HEK293 (cell line): ENCODE measurements at regions not wholly inside any gene's neighbourhood (a gene's known extent, or its start where the extent isn't known, plus 50 kb on each side); places are given as distances from the start of the nearest gene placed in this dataset.

Experiments used
- CTCF ChIA-PET: fragments of 350-600 bp; formaldehyde crosslinking; extraction: SDS; loops from one replicate; lab custom pipeline; 2021; ENCODE audit warnings: antibody characterized with exemption; lab: Yijun Ruan, JAX
- POLR2A ChIA-PET: fragments of 300-600 bp; formaldehyde crosslinking; extraction: SDS; loops from one replicate; lab custom pipeline; 2020; ENCODE audit warnings: antibody characterized with exemption, inconsistent platforms; lab: Yijun Ruan, JAX
- H3K27ac ChIP-seq: fragments of 200-500 bp; sonication (Bioruptor generic); 2 replicates; pipeline ENCODE4 v1.5.1; 2014; ENCODE audit warnings: low read depth, low read length, control low read depth, inconsistent platforms; ENCODE audit errors: extremely low read depth
- H3K36me3 ChIP-seq, 2 experiments: fragments of 200-500 bp in 1 of 2; sonication (Bioruptor generic) in 1 of 2; 1 replicate in 1 of 2; 2 replicates in 1 of 2; pipeline ENCODE4 v1.5.1; 2014 to 2017; ENCODE audit warnings: inconsistent platforms in 2 of 2, low read length in 2 of 2; ENCODE audit not compliant: control insufficient read depth in 2 of 2, insufficient read depth in 1 of 2
- H3K4me1 ChIP-seq: fragments of 200-500 bp; sonication (Bioruptor generic); 2 replicates; pipeline ENCODE4 v1.5.1; 2014; ENCODE audit warnings: mild to moderate bottlenecking, low read length, inconsistent platforms; ENCODE audit not compliant: control insufficient read depth, insufficient read depth
- H3K4me3 ChIP-seq: 2 replicates; pipeline ENCODE4 v1.5.1; 2011; ENCODE audit warnings: low read depth, mild to moderate bottlenecking, control low read depth, low read length, moderate library complexity
- H3K9me3 ChIP-seq: fragments of 200-500 bp; sonication (Bioruptor generic); 2 replicates; pipeline ENCODE4 v1.5.1; 2014; ENCODE audit warnings: low read depth, low read length, inconsistent platforms; ENCODE audit not compliant: control insufficient read depth, insufficient read depth
- ATF2 ChIP-seq: fragments of 450-650 bp; formaldehyde crosslinking; IDR thresholded peaks from 2 replicates; pipeline ENCODE4 v1.5.1; 2016; ENCODE audit warnings: missing biosample characterization, missing genetic modification characterization, low read depth
- BCL11B ChIP-seq: fragments of 450-650 bp; formaldehyde crosslinking; IDR thresholded peaks from 2 replicates; pipeline ENCODE4 v1.5.1; 2016; ENCODE audit warnings: low read depth, missing biosample characterization, missing genetic modification characterization
- GLI2 ChIP-seq: fragments of 450-650 bp; formaldehyde crosslinking; IDR thresholded peaks from 2 replicates; pipeline ENCODE4; 2017; ENCODE audit warnings: missing biosample characterization, missing genetic modification characterization, low read depth, borderline replicate concordance
- HOXD13 ChIP-seq: sonication (generic); formaldehyde crosslinking; IDR thresholded peaks from 2 replicates; pipeline ENCODE4 v1.8.0; 2022; ENCODE audit warnings: missing genetic modification reagents, borderline replicate concordance
- KLF10 ChIP-seq: fragments of 450-650 bp; IDR thresholded peaks from 2 replicates; pipeline ENCODE4 v1.5.1; 2018; ENCODE audit warnings: missing biosample characterization, mild to moderate bottlenecking, missing genetic modification characterization
- KLF7 ChIP-seq: fragments of 450-650 bp; formaldehyde crosslinking; IDR thresholded peaks from 2 replicates; pipeline ENCODE4 v1.5.1; 2016; ENCODE audit warnings: missing biosample characterization, missing genetic modification characterization, borderline replicate concordance
- MYNN ChIP-seq: fragments of 450-650 bp; formaldehyde crosslinking; IDR thresholded peaks from 2 replicates; pipeline ENCODE4 v1.5.1; 2016; ENCODE audit warnings: missing biosample characterization, missing genetic modification characterization, borderline replicate concordance
- PRDM4 ChIP-seq: fragments of 450-650 bp; formaldehyde crosslinking; IDR thresholded peaks from 2 replicates; pipeline ENCODE4 v1.5.1; 2017; ENCODE audit warnings: missing biosample characterization, missing genetic modification characterization
- RBAK ChIP-seq: fragments of 450-650 bp; formaldehyde crosslinking; IDR thresholded peaks from 2 replicates; pipeline ENCODE4 v1.5.1; 2016; ENCODE audit warnings: missing biosample characterization, missing genetic modification characterization
- ZFP37 ChIP-seq: fragments of 450-650 bp; formaldehyde crosslinking; IDR thresholded peaks from 2 replicates; pipeline ENCODE4 v1.5.1; 2016; ENCODE audit warnings: missing biosample characterization, missing genetic modification characterization
- ZNF114 ChIP-seq: fragments of 450-650 bp; formaldehyde crosslinking; IDR thresholded peaks from 2 replicates; pipeline ENCODE4 v1.5.0; 2017; ENCODE audit warnings: missing biosample characterization, missing genetic modification characterization
- ZNF121 ChIP-seq: fragments of 450-650 bp; formaldehyde crosslinking; IDR thresholded peaks from 2 replicates; pipeline ENCODE4 v1.5.1; 2016; ENCODE audit warnings: missing biosample characterization, missing genetic modification characterization
- ZNF133 ChIP-seq: fragments of 450-650 bp; formaldehyde crosslinking; IDR thresholded peaks from 2 replicates; pipeline ENCODE4 v1.5.1; 2016; ENCODE audit warnings: missing biosample characterization, missing genetic modification characterization
- ZNF211 ChIP-seq: fragments of 450-650 bp; formaldehyde crosslinking; IDR thresholded peaks from 2 replicates; pipeline ENCODE4 v1.5.1; 2016; ENCODE audit warnings: low read depth, missing biosample characterization, missing genetic modification characterization
- ZNF214 ChIP-seq: fragments of 450-650 bp; formaldehyde crosslinking; IDR thresholded peaks from 2 replicates; pipeline ENCODE4 v1.5.1; 2017; ENCODE audit warnings: missing biosample characterization, mild to moderate bottlenecking, missing genetic modification characterization, borderline replicate concordance
- ZNF24 ChIP-seq: fragments of 450-650 bp; formaldehyde crosslinking; IDR thresholded peaks from 2 replicates; pipeline ENCODE4 v1.5.1; 2016; ENCODE audit warnings: missing biosample characterization, missing genetic modification characterization
- ZNF311 ChIP-seq: fragments of 450-650 bp; formaldehyde crosslinking; IDR thresholded peaks from 2 replicates; pipeline ENCODE4 v1.5.1; 2017; ENCODE audit warnings: missing biosample characterization, missing genetic modification characterization, borderline replicate concordance
- ZNF350 ChIP-seq: fragments of 450-650 bp; formaldehyde crosslinking; IDR thresholded peaks from 2 replicates; pipeline ENCODE4 v1.5.0; 2017; ENCODE audit warnings: missing biosample characterization, mild to moderate bottlenecking, missing genetic modification characterization
- ZNF416 ChIP-seq: fragments of 450-650 bp; formaldehyde crosslinking; IDR thresholded peaks from 2 replicates; pipeline ENCODE4 v1.5.1; 2016; ENCODE audit warnings: missing biosample characterization, missing genetic modification characterization
- ZNF48 ChIP-seq: fragments of 450-650 bp; formaldehyde crosslinking; IDR thresholded peaks from 2 replicates; pipeline ENCODE4 v1.5.1; 2016; ENCODE audit warnings: missing biosample characterization, missing genetic modification characterization
- ZNF621 ChIP-seq: fragments of 450-650 bp; formaldehyde crosslinking; IDR thresholded peaks from 2 replicates; pipeline ENCODE4 v1.5.1; 2017; ENCODE audit warnings: missing biosample characterization, missing genetic modification characterization
- ZNF654 ChIP-seq: fragments of 450-650 bp; formaldehyde crosslinking; IDR thresholded peaks from 2 replicates; pipeline ENCODE4 v1.5.1; 2016; ENCODE audit warnings: low read depth, missing biosample characterization, missing genetic modification characterization
- ZNF768 ChIP-seq: fragments of 450-650 bp; formaldehyde crosslinking; IDR thresholded peaks from 2 replicates; pipeline ENCODE4 v1.5.1; 2018; ENCODE audit warnings: missing biosample characterization, mild to moderate bottlenecking, missing genetic modification characterization
- ZSCAN16 ChIP-seq: fragments of 450-650 bp; formaldehyde crosslinking; IDR thresholded peaks from 2 replicates; pipeline ENCODE4 v1.5.1; 2016; ENCODE audit warnings: missing biosample characterization, missing genetic modification characterization

- H3K9me3 ChIP-seq = no peaks in the 10 kb centered on the region
- H3K36me3 ChIP-seq = no peaks in the 10 kb centered on the region
- H3K4me1 ChIP-seq = no peaks in the 10 kb centered on the region
- POLR2A ChIA-PET = no interaction called here
- H3K27ac ChIP-seq = no peak overlapping the region
- CTCF ChIA-PET = no interaction called here
- peak; percentile 85 for TF ChIP-seq ATF2 (tag by site-specific recombination)
- no peak for TF ChIP-seq ZNF350 (tag by site-specific recombination)
- H3K4me3 ChIP-seq = no peak overlapping the region
Observed at GRCh38 chr1:187646536-187647107, 817.9 kb downstream of the PLA2G4A start.

- H3K4me3 ChIP-seq = no peak overlapping the region
- POLR2A ChIA-PET = no interaction called here
- TF ChIP-seq ZNF133 (no peak), ZFP37 (tag by site-specific recombination) (no peak), ZNF654 (tag by site-specific recombination) (no peak), ZNF48 (tag by site-specific recombination) (no peak), ZNF24 (tag by site-specific recombination) (no peak), ZNF114 (tag by site-specific recombination) (no peak), ZNF214 (tag by site-specific recombination) (no peak), RBAK (no peak), ZNF768 (no peak), MYNN (tag by site-specific recombination) (no peak), KLF10 (tag by site-specific recombination) (no peak), ZNF416 (no peak)
- TF ChIP-seq, all 188 proteins: peak for 0
- H3K27ac ChIP-seq = no peak overlapping the region
- no peaks in the 10 kb centered on the region for H3K9me3 ChIP-seq
- no peaks in the 10 kb centered on the region for H3K4me1 ChIP-seq
- H3K36me3 ChIP-seq = no peaks in the 10 kb centered on the region
- CTCF ChIA-PET = no interaction called here
Observed at GRCh38 chr1:187648091-187648490, 819.3 kb downstream of the PLA2G4A start.

GRCh38 chr1:187654635-187655034 lies 825.9 kb downstream of the PLA2G4A start:
- no peaks in the 10 kb centered on the region for H3K9me3 ChIP-seq
- ChIA-PET POLR2A (no interaction called here), CTCF (no interaction called here)

More at GRCh38 chr1:187654635-187655034, 825.9 kb downstream of the PLA2G4A start:
- no peak overlapping the region for H3K4me3 ChIP-seq
- H3K4me1 ChIP-seq = no peaks in the 10 kb centered on the region
- H3K27ac ChIP-seq = no peak overlapping the region
- no peaks in the 10 kb centered on the region for H3K36me3 ChIP-seq
- TF ChIP-seq KLF7 (tag by site-specific recombination) = no peak
- no peak for TF ChIP-seq ZNF621
- no peak for TF ChIP-seq ZNF311 (tag by site-specific recombination)
- no peak for TF ChIP-seq PRDM4
- no peak for TF ChIP-seq ZNF211 (tag by site-specific recombination)
- no peak for TF ChIP-seq HOXD13 (CRISPR knock-in tag)
- no peak for TF ChIP-seq ZSCAN16 (tag by site-specific recombination)
- no peak for TF ChIP-seq ZNF121
- TF ChIP-seq GLI2 (tag by site-specific recombination) = no peak
- TF ChIP-seq BCL11B (tag by site-specific recombination) = no peak
